HG03439 (cell line): ENCODE measurements at regions not wholly inside any gene's neighbourhood (a gene's known extent, or its start where the extent isn't known, plus 50 kb on each side); places are given as distances from the start of the nearest gene placed in this dataset.
"Not testable (repeated sequence)": the region's sequence is repeated elsewhere in the genome, so short reads cannot be mapped to it uniquely, and the experiment has no call there.

Experiments
- ATAC-seq: cut with Tn5 transposase; IDR thresholded peaks from one replicate; pipeline ENCODE4 v1.9.1; 2021; ENCODE audit warnings: mild to moderate bottlenecking, moderate library complexity; ENCODE audit not compliant: unreplicated experiment

DNA sequence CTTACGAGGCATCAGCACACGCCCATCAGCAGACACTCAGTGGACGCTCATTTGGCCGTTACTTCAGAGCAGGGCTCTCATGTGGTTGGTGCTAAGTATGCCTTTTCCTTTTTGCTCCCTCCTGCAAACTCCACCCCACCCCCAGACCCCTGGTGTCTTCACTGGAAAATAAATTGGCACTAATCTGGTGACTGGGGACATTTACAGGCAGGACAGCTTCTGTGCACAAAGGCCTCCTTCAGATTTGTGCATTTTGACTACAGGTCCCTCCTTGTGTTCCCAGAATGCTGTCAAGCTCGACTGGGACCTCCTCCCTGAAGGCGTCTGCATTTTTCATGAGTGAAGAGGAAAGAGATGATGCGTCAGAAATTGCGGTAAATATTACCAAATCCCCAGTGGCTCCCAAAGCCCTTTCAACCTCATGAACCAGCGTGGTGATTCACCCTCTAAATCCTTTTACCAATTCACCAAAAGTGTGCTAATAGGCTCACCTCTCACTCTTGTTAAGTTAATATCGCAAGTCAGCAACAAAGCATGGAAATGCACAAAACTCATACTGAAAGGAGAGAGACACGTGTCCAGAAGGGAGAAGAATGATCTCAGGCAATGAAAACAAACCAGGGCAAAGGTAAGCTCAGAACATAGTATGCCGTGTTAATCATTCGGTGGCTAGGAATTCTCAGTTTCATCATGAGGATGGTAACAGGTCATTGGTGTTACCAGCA lies 119.0 kb downstream of the NKX6-1 start:
- no peak for ATAC-seq

DNA sequence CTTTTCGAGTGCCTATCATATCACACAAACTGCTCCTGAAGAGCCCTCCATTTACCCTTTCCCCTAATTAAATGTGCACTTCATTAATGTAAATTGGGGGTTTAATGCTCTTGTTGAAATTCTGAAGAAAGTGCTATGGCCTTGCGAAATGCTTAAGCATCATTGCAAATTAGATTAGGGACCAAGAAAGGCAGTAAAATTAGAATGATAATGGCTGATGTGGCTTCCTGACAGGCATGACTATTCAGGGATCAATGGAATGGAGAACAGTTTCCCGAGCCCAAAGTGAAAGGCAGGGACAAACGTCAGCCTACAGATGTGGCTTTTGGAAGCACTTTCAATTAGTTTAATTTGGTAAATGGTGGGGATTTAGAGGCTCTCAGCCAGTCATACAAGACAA lies 120.1 kb downstream of the NKX6-1 start:
- no peak for ATAC-seq

DNA sequence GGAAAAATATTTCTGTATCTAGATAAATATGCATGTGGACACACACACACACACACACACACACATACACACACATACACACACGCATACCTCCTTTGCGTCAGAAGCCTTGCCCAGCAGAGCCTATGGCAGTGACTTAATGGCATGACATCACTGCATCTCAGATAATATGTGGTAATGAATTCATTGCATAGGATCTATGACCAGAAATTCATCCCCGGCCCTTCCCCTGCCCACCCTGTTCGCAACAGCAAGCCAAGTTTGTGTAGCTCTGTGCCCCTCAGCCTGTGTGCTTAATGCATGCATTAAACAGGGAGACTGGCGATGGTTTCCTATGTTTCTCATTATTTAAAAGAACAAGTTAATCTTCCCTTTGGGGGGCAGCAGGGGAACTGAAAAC lies 120.7 kb downstream of the NKX6-1 start:
- no peak for ATAC-seq

DNA sequence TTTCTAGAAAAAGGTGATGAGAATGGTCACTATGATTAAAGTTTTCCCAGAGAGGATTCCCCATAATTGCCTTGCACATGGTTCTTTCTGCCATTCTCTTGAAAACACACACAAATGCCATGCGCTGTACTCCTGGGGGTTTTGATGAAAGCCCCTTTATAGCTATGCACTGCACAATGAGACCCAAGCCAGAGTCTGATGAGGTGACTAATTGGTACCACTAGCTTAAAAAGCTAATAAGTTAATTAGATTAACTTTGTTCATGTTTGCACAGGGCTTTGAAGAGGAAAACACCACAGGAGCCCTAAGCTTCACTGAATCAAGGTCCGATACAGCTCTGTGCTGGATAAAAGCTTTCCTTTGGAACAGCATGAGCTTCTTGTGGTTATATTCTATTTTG lies 132.2 kb downstream of the NKX6-1 start:
- ATAC-seq = no peak

DNA sequence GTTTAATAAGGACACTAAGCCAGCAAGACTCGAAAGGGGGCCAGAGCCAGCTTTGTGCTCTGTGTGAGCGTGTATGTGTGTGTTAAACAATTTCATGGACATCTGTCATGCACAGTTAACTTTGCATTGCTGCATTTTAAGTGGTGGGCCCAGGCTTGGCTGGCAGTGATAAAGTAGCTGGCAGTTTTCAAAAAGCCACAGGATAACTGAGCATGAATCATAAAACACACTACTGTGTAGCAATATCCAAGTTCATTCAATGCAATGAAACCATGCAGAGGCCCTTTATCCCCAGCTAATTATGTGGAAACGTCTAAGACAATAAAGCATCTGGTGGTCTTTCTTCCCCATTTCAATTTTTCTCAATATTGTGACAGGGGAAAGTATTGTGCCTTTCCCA lies 132.9 kb downstream of the NKX6-1 start:
- ATAC-seq = no peak

DNA sequence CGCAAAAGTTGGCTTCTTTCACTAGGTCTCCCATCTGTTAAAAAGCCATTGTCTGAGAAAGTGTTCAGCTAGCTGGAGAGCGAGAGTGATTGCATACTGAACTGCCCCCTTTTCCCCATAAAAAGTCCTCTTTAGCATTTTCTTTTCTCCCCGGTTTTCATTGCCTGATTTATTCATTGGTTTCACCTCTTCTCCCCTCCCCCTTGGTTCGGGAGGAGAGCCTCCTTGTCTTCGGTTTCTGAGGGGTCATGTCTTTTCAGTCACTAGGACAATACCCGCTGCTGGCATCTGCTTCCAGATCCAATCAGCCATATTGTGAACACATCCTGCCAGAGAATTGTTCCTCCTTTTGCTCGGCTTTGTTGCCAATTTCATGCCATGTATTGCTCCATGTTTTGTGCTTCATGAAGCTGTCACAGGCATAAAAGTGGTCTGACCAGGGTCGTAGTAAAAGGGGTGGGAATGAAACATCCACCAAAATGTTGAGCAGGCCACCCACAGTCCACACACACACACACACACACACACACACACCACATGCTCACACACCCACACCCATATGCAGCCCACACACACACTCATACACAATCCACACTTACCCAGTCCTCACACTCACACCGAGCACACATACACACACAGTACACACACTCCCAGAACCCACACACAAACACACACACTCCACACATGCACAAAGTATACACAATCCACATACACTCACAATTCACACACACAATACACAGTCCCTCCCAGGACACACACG lies 136.0 kb downstream of the NKX6-1 start:
- no peak for ATAC-seq

DNA sequence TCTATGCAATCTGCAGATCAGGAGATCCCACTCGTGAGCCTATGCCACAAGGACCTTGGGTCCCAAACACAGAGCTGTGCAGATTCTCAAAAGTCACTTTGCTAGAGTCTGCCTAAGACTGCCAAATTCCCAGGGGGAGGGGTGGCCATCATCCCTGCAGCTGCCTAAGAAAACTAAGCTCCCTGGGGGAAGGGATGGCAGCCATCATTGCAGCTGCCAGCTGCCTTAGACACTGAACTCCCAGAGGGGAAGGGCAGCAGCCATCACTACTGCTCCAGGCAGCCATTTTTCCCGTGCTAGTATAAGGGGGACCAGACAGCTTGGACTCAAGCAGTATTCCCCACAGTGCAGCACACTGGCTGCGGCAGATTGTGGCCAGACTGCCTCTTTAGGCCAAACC lies 156.9 kb downstream of the NKX6-1 start:
- ATAC-seq = no peak

DNA sequence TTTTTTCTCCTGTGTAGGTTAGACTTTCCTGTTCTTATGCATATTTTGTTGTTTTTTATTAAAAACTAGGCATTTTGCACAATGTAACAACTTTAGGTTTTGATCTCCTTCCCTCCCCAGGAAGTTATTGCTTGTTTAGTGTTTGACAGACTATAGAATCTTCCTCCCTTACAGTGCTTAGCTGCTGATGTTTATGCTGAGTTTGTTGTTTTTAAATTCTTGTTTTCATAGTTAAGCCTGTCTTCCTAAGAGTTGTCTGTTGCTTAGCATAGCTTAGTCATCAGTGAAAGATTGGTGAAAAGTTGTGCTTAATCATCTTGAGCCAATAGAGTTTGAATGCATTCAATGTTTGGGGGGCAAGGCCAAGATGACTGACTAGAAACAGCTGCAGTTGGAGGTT lies 157.5 kb downstream of the NKX6-1 start:
- ATAC-seq = no peak

DNA sequence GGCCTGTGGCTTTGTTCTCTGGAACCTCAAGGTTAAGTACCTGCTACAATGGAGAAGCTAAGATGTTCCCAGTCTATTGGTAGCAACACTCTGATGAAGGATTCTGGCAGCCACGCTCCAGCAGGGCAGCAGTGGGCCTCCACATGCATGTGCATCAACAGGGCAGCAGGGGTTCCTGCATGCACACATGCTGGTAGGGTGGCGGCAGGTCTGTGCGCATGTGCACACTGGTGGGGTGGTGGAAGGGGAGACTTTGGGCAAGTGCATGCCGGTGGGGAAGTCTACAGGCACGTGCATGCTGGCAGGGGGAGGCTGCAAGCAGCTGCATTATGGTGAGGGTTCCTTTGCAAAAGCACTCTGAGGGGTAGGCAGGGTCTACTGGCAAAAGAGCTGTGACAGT lies 160.7 kb downstream of the NKX6-1 start:
- ATAC-seq = no peak

DNA sequence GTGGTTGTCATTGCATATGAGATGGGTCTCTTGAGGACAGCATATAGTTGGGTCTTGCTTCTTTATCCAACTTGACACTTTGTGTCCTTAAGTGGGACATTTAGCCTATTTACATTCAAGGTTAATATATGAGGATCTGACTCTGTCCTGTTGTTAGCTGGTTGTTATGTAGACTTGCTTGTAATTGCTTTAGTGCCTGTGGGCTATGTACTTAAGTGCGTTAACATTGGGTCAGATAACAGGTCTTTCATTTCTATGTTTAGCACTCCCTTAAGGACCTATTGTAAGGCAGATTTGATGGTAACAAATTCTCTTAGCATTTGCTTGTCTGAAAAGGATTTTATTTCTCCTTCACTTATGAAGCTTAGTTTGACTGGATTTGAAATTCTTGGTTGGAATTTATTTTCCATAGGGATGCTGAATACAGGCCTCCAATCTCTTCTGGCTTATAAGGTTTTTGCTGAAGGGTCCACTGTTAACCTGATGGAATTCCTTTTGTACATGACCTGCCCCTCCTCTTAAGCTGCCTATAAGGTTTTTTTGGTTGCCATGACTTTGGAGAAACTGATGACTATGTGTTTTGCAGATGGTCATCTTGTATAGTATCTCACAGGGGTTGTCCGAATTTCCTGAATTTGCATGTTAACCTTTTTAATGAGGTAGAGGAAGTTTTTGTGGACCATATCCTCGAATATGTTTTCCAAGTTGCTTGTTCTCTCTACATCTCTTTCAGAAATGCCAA lies 162.0 kb downstream of the NKX6-1 start:
- ATAC-seq = no peak

DNA sequence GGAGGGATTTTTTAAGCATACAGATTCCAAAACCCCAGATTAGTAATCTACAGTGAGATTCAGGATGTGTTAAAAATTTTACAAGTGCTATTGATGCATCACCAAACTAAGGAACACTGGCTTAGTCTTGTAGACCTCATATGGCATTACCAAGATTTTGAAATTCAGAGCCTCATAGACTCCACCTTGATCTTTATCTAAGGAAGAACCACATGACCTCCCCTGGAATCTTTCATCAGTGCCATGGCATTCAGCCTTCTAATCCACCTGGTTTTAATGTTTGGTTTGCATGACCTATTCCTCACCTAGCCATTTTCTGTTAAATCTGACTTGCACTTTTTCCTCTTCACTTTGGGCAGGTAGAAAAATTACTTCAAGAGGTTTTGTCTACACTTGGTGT lies 171.6 kb downstream of the NKX6-1 start:
- no peak for ATAC-seq

DNA sequence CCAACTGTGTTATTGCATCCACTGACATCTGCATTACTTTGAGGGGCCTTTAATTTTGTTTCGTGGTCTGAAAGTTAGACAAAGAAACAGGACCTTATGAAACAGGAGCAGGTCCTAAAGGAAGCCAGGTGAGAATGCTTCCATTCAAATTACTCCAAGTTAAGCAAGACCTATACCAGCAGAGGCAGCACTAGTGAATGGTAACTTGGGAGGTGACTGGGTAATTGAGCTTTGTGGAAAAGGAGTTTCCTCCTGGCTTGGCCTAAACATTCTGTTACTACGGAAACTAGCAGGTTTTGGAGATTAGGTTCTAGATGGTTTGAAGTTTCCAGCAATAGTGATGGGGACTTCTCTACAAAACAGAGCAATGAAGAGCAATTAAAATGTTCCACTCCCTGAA lies 173.5 kb downstream of the NKX6-1 start:
- no peak for ATAC-seq

DNA sequence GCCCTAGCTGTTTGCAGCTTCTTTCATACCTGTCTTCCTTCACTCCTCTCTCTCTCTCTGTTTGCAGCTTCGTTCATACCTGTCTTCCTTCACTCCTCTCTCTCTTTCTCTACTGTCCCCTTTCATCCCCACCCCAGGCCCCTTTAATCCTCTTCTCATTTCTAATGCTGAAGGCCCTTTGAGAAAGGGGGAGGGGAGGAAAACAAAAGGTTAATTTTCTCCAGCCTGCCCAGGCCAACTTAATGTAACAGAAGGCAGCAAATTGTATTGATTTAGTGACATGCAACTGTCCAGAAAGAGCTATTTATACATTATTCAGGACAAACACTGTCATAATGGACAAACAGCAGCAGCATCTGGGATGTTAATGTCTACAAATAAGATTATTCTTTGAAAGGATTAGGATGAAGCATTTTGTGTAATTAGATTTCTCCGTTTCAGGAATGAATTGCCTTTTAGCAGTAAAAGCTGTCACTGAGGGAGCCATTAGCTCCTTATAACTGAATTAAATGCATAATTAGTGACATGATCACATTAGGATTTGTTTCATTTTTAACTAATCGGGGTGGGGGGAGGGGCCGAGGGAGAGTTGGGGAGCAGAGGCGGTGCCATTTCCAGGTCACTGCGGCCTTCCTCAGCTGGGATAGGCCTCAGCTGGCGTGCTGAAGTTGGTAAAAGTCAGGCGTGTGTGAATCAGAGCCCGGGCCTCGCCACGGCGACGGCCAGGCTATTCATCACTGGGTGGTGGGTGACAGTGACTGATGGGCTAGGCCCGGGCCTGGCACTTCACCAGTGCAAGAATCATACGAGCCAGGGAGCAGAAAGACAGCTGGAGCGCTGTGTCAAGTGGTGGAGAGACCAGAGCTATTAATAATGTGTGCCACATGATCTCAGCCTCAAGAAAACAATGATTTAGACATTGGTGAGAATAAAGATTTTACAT lies 174.5 kb downstream of the NKX6-1 start:
- ATAC-seq = no peak

DNA sequence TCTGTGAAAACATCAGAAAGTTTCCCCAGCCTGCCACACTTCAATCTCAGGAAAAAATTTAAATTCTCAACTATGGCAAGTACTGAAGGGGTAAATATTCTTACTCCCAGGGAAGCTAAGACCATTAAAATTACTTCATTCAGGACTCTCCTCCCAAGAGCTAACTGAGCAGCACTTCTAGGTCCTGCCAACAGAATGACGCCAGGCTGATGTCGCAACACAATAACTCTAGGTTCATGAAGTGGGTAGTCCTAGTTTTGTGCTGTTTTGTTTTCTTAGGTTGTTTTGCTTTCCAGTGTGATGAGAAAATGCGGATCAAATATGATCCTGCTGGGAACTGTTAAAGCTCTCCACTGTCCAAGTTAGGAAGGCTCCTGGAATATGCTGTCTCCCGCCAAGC lies 180.0 kb downstream of the NKX6-1 start:
- no peak for ATAC-seq

DNA sequence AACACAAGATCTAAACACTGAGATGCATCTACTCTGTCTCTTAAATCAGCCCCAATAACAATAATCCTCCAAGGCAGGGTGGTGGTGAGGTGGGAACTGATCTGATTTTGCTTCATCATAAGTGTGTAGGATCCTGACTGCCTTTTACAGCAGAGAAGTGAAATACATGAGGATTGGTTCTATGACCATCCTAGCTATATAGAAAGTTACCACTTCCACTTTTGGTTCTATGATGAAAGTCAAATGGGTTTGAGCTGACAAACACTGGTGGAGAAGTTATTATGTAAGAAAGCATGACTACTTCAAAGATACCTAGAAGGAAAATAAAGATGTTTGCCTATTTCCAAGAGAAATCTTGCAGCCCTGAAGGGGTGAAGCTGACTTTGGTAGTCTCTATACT lies 181.6 kb downstream of the NKX6-1 start:
- ATAC-seq = no peak

DNA sequence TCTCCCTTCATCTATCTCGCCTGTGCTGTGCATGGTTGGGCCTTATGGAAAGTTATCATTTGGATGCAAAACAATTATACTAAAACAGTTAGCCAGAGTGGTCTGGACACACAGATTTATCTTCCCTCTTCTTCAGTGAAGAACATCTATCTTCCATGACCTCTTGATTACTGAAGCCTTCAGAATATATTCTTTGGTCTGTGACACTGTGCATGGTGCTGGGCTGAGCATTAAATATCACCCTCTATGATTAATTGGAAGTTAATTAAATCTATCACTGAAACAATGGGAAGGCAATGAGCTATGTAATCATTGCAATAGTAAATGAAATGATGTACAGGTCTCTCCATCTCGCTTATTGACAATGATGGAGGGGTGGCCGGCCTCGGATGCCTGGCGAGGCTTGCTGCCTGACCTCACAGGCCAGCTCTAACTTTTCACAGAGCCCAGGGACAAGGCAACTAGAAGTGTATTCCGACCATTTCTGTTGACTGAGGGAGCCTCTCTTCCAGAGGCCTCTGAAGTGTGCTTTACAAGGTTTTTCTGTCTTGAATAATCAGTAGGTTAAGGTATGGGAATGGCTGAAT lies 186.6 kb downstream of the NKX6-1 start:
- ATAC-seq = no peak

DNA sequence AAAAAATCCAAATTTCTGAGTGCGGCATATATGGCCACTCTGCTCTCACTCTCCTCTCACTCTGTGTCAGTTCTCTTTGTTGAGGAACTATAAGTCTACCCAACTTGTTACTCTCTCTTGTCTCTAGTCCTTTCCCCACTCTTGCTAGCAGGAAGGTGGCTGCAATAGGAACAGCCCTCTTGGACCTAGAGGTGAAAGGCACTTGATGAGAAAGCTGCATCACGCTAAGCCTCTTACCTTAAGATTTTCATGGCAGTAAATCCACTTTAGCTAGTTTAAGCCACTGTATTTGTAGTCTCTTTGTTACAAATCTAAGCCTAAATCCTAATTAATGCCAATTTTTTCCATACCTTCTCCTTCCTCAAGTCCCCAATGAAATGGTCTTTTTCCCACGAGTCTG lies 189.9 kb downstream of the NKX6-1 start:
- ATAC-seq = no peak

DNA sequence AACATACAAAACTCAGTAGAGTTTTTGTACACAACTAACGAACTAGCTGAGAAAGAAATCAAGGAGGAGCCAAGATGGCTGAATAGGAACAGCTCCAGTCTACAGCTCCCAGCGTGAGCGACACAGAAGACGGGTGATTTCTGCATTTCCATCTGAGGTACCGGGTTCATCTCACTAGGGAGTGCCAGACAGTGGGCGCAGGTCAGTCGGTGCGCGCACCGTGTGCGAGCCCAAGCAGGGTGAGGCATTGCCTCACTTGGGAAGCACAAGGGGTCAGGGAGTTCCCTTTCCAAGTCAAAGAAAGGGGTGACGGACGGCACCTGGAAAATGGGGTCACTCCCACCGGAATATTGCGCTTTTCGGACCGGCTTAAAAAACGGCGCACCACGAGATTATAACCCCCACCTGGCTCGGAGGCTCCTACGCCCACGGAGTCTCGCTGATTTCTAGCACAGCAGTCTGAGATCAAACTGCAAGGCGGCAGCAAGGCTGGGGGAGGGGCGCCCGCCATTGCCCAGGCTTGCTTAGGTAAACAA lies 200.3 kb downstream of the NKX6-1 start:
- ATAC-seq = not testable (repeated sequence)

DNA sequence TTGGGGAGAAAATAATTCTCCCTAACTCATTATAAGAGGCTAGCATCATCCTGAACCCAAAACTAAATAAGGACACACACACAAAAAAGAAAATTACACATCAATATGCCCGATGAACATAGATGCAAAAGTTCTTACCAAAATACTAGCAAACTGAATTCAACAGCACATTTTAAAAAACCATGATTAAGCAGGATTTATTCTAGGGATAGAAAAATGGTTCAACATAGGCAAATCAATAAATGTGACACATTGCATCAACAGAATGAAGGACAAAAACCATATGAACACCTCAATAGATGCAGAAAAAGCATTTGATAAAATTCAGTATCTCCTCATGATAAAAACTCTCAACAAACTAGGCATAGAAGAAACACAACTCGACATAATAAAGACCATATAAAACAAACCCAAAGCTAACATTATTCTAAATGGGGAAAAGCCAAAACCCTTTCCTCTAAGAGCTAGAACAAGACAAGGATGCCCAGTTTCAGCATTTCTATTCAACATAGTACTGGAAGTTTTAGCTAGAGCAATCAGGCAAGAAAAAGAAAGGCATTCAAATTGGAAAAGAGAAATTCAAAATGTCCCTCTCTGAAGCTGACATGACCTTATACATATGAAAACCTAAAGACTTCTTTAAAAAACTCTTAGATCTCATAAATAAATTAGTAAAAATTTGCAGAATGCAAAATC lies 200.9 kb downstream of the NKX6-1 start:
- ATAC-seq = no peak

DNA sequence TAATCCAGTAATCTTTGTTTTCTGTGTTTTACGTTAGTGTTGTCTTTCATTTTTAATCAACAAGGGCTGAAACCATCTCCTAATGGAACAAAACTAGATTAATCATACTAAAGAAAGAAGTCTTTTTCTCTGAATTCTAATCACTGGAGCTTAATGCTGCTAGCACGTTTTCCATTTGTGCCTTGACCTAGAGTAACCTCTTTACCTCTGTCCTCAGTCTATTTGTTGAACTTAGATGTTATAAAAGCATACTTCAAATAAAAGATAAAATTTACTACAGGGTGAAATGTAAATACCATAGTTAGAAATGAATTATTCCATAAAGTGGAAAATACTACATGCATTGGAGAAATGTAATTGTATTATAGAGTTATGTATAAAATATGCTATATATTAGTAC lies 207.1 kb downstream of the NKX6-1 start:
- ATAC-seq = no peak
